ENCODE measurements at regions not wholly inside any gene's neighbourhood (a gene's known extent, or its start where the extent isn't known, plus 50 kb on each side); places are given as distances from the start of the nearest gene placed in this dataset.
A peak's percentile ranks its signal among the peaks of the same experiment; 100 is the strongest.

- DNase-seq, result no peak
These were observed 200.9 kb upstream of the ID2 start for GRCh38 chr2:8480915-8481314.

GRCh38 chr2:8481463-8482009 is 200.3 kb upstream of the ID2 start:
- DNase-seq, result peak; percentile 40

DNA sequence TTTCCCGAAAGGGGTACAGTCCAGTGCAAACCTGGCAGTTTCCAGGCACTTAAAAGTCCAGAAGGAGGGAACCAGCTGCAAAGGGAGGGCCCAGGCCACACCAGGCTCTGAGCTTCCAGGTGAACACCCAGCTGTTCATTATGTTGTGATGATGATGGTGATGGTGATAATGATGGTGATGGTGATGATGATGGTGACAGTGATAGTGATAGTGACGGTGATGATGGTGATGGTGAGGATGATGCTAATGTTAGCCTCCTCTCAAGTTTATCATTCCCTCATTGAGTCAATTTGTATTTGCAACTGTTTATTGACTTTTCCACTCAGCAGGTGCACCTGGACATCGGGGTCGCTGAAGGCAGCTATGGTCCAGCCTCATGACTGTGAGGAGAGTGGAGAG is 199.4 kb upstream of the ID2 start:
- no peak for DNase-seq

DNA sequence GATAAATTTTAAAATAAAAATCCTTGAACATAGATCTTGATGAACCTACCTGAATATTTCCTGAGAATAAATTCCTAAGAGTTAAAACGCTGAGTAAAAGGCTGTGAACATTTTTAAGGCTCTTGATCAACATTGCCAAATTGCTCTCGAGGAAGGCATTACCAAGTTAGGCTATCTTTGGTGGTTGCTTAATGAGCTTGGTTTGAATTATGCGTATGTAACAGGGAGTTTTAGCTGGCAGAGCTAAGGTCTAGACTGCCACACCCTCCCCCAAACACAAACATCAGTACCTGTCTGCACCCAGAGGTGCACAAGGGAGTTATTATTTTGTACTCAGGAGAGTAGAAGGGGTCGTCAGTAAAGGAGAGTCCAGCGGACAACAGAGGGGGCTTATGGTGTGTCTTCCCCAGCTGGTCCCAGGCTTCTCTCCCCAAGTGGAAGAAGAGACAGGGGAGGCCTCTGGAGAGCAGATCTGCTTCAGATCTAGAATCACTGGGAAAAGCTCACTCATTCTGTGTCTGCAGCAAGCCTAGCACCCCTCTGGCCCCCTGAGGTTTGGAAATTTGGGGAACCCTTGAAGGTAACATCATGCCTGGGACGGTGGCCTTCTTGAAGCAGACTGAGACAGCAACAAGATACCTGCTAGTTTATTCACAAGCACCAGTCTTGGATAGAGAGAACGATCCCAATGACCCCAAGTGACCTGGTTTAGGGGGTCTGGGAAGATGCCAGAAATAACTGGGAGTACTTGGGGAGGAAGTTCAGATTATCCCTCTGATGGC is 197.2 kb upstream of the ID2 start:
- no peak for DNase-seq

DNA sequence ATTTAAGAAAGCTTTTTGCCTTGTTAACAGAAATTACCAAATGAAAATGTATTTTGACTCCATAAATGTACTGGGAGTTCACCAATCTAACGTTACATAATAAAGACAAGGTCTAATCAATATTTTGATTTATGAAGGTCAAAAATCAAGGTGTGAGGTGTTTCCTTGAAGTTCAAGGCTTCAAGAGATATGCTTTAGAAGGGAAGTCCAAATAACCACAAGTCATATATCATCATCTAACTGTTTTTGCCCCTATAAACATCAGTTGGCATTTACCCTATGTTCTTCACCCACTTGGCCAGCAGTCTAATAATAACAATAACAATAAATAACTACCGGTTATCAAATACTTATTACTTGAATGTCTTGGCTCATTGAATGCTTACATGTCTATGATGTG is 196.1 kb upstream of the ID2 start:
- DNase-seq, result no peak

- DNase-seq, result no peak
These were observed 195.7 kb upstream of the ID2 start for GRCh38 chr2:8486141-8486540.

GRCh38 chr2:8487461-8487932 is 194.4 kb upstream of the ID2 start:
- no peak for DNase-seq

GRCh38 chr2:8488001-8488738 is 193.7 kb upstream of the ID2 start:
- peak; percentile 87 for DNase-seq

- DNase-seq, result no peak
These were observed 192.6 kb upstream of the ID2 start for GRCh38 chr2:8489221-8489620.

- no peak for DNase-seq
These were observed 192.1 kb upstream of the ID2 start for GRCh38 chr2:8489751-8490150.

DNA sequence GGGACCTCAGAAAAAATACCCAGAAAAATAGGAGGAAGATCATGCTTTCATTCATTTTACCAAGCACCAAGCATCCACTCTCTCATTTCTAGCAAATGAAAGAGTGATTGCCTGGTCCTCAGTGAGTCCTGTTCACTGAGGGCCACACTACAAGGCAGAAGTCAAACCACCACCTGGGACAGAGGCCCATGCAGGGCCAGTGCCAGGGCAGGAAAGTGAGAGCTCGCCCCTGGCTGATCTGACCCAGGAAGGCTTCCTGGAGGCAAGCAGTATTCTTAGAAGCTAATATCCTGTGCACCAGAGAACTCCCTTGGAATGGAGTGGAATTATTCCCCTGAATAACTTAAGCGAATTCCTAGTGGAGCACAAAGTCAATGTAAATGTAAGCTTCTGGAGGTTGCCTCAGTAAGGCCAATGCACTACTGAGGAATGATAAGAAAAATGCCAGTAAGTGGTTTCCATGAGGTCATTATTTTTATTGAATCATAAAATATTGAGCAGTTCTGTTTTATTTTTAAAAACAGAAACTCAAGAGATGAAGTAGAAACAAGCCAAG is 191.6 kb upstream of the ID2 start:
- no peak for DNase-seq

DNA sequence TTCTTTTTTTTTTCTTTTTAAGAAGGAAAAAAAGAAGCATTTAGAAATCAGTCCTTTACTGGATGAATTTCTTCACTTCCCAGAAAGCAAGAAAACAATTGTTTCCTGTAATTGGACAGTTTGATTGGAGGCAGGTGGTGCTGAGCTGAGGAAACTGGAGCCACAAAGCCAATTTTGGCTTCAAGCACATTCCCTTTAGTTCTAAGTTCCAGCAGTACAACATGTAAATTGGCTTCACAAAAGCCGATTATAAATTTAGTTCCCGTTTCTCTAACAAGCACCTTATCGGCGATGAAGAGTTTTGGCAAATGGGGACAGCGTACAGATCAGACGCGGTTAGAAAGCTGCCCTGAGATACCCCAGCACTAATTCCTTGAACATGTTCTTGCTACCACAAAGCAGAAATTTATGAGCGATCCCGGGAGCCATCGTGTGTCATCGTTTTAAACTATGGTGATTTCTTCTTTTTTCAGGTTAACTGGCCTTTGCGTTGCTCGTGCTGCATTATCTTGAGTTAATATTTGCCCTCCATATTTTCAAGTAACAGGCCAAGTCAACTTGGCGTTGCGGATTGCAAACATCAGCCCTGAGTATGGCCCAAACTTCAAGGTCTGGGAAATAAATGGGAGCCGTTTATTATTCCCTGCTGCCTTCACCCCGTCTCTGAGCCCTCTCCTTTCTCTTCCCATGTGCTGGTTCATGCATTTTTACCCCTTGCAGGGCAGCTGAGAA is 190.4 kb upstream of the ID2 start:
- no peak for DNase-seq

DNA sequence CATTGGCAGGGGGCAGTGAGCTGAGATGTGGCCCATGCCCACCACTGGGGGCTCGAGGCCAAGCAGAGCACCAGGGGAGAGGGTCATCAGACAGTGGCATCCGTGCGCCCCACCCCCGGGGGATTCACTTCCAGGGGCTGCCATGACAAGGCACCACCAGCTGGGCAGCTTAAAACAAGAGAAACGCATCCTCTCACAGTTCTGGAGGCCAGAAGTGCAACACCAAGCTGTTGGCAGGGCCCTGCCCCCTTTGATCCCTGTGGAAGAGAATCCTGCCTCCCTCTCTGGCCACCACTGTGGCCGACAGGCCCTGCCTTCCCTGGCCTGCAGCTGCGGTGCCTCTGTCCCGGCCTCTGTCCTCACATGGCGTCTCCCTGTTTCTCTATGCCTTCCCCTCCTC is 187.7 kb upstream of the ID2 start:
- no peak for DNase-seq

DNA sequence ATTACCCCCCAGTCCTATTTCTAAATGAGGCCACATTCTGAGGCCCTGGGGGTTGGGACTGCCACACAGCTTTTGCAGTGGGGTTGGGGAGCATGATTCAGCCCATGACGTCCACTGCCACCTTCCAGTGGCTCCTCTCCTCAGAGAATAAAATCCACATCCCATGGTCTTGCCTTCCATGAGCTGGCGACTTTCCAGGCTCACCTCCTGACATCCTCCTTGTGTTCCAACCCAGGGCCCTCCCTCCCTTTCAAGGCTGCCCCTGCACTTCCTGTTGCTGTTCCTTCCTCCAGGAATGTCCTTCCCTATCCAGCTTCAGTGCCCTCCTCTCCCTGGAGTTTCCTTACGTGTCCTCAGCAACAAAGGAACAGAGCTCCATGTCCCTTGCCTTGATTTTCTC is 187.3 kb upstream of the ID2 start:
- no peak for DNase-seq

DNA sequence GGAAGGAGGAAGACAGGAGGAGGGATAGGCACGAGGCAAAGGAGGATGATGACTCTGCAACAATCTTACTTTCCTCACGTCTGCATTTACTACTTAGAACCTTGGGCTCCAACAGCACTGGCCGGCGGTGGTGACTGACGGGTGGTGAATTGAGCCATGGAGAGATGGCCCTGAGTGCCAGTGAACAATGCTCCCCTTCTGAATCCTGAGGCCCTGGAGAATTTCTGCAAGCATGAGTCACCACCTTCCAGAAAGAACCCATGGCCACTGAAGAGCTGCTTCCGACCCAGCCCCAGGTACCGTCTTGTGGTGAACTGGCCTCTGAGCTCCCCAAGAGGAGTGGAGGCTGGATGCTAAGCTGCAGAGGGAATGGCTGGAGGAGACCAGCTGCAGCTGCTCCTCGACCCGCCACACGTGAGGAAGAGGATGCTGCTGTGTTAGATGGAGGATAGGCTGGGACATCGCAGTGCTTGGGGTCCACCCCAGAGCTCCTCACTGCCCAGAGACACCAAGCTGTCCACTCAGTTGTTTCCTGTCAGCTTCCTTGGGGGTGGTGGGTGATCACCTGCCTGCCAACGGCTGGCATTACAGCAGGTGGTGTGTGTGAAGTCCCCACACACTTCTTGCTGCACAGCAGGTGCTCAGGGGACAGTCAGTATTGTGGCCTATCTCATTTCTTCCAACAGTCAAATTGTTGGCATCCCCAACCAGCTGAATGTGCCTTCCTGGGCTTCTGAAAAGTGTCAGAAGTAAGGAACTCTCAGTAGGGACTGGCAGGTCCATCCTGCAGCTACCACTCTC is 186.5 kb upstream of the ID2 start:
- DNase-seq, result no peak

GRCh38 chr2:8496079-8496478 is 185.8 kb upstream of the ID2 start:
- no peak for DNase-seq

- no peak for DNase-seq
These were observed 185.2 kb upstream of the ID2 start for GRCh38 chr2:8496617-8497016.

GRCh38 chr2:8498994-8499393 is 182.9 kb upstream of the ID2 start:
- DNase-seq, result no peak

DNA sequence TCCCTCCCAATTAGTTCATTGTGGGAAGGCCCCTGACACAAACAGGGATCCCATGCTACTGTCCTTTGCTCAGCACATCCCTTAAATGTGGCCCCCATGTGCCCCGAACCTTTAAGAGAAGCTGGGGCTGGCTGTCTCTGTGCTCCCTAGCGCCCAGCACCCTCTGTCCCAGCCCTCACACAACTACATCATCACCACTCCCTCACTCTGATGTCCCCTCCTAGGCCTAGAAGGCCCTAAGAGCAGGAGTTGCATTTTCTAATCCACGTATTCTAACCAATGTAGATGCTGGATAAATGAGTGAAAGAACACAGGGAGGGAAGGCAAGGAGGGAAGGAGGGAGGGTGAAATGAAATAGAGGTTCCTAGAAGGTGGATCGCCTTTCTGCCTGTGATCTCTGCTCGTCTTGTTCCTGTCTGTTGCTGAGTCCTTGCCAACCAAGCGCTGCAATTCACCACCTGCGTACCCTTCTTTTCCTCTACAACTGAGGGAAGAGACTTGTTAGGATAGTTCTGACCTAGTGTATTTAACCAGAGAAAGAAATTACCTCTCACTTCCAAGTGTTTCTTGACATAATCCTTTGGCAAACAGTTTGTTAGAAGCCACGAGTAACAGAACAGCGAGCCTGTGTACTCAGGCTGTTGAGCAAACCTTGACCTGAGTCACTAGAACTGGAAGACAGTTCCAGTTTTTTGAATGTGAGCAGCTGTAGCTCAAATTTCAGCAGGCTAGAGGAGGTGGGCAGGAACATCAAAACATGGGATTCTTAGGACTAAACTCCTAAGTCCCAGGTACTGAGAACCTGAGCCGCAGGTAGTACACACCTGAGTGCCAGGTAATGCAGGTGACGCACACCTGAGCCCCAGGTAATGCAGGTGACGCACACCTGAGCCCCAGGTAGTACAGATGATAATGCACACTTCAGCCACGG is 181.5 kb upstream of the ID2 start:
- DNase-seq, result no peak

DNA sequence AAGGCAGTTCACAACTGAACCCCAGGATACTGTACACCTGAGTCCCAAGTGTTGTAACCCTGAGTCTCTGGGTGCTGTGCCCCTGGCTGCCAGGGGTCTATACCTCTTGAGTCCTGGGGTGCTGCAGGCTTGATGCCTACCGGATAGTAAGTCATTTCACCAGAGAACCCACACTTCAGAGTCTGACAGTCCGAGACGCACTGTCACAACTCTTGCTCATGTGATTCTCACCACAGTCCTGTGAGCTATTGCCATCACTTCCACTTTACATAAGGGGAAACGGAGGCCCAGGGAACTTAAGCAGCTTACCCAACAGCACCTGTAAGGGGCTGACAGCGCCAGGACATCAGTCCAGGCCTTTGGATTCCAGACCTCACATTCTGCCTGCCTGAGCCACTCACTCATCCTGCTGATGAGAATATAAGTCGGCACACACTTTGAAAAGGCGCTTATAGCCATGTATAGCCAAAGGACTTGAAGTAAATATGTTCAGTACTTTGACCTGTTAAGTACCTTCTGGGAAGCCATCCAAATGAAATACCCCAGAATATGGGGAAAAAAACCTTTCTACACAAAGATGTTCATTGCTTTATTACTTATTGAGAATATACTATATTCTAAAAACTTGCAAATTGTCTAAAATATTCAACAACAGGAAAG is 180.7 kb upstream of the ID2 start:
- DNase-seq, result no peak

GRCh38 chr2:8502316-8502715 is 179.5 kb upstream of the ID2 start:
- DNase-seq, result no peak

Data from suppressor macrophage treated with lipopolysaccharide for 4 hours (primary cell).